H1 (cell line): ENCODE measurements at regions not wholly inside any gene's neighbourhood (a gene's known extent, or its start where the extent isn't known, plus 50 kb on each side); places are given as distances from the start of the nearest gene placed in this dataset.

Experiments
- SRF ChIP-seq: IDR thresholded peaks from 2 replicates; pipeline ENCODE4 v1.6.1; 2011; ENCODE audit warnings: mild to moderate bottlenecking, low read depth, low read length, moderate library complexity
- TF ChIP-seq, protein P1 (sequence below): fragments of 300-600 bp; sonication (generic); IDR thresholded peaks from 2 replicates; pipeline ENCODE4 v1.7.1; 2012; ENCODE audit warnings: low read length, moderate library complexity, mild to moderate bottlenecking, inconsistent platforms; ENCODE audit not compliant: insufficient replicate concordance

GRCh38 chr7:54827734-54828133 lies 68.7 kb upstream of the SEC61G start (continued):
- TF ChIP-seq, protein P1, sequence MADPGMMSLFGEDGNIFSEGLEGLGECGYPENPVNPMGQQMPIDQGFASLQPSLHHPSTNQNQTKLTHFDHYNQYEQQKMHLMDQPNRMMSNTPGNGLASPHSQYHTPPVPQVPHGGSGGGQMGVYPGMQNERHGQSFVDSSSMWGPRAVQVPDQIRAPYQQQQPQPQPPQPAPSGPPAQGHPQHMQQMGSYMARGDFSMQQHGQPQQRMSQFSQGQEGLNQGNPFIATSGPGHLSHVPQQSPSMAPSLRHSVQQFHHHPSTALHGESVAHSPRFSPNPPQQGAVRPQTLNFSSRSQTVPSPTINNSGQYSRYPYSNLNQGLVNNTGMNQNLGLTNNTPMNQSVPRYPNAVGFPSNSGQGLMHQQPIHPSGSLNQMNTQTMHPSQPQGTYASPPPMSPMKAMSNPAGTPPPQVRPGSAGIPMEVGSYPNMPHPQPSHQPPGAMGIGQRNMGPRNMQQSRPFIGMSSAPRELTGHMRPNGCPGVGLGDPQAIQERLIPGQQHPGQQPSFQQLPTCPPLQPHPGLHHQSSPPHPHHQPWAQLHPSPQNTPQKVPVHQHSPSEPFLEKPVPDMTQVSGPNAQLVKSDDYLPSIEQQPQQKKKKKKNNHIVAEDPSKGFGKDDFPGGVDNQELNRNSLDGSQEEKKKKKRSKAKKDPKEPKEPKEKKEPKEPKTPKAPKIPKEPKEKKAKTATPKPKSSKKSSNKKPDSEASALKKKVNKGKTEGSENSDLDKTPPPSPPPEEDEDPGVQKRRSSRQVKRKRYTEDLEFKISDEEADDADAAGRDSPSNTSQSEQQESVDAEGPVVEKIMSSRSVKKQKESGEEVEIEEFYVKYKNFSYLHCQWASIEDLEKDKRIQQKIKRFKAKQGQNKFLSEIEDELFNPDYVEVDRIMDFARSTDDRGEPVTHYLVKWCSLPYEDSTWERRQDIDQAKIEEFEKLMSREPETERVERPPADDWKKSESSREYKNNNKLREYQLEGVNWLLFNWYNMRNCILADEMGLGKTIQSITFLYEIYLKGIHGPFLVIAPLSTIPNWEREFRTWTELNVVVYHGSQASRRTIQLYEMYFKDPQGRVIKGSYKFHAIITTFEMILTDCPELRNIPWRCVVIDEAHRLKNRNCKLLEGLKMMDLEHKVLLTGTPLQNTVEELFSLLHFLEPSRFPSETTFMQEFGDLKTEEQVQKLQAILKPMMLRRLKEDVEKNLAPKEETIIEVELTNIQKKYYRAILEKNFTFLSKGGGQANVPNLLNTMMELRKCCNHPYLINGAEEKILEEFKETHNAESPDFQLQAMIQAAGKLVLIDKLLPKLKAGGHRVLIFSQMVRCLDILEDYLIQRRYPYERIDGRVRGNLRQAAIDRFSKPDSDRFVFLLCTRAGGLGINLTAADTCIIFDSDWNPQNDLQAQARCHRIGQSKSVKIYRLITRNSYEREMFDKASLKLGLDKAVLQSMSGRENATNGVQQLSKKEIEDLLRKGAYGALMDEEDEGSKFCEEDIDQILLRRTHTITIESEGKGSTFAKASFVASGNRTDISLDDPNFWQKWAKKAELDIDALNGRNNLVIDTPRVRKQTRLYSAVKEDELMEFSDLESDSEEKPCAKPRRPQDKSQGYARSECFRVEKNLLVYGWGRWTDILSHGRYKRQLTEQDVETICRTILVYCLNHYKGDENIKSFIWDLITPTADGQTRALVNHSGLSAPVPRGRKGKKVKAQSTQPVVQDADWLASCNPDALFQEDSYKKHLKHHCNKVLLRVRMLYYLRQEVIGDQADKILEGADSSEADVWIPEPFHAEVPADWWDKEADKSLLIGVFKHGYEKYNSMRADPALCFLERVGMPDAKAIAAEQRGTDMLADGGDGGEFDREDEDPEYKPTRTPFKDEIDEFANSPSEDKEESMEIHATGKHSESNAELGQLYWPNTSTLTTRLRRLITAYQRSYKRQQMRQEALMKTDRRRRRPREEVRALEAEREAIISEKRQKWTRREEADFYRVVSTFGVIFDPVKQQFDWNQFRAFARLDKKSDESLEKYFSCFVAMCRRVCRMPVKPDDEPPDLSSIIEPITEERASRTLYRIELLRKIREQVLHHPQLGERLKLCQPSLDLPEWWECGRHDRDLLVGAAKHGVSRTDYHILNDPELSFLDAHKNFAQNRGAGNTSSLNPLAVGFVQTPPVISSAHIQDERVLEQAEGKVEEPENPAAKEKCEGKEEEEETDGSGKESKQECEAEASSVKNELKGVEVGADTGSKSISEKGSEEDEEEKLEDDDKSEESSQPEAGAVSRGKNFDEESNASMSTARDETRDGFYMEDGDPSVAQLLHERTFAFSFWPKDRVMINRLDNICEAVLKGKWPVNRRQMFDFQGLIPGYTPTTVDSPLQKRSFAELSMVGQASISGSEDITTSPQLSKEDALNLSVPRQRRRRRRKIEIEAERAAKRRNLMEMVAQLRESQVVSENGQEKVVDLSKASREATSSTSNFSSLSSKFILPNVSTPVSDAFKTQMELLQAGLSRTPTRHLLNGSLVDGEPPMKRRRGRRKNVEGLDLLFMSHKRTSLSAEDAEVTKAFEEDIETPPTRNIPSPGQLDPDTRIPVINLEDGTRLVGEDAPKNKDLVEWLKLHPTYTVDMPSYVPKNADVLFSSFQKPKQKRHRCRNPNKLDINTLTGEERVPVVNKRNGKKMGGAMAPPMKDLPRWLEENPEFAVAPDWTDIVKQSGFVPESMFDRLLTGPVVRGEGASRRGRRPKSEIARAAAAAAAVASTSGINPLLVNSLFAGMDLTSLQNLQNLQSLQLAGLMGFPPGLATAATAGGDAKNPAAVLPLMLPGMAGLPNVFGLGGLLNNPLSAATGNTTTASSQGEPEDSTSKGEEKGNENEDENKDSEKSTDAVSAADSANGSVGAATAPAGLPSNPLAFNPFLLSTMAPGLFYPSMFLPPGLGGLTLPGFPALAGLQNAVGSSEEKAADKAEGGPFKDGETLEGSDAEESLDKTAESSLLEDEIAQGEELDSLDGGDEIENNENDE, result no peak
- no peak for TF ChIP-seq SRF
